GM19395 (cell line): ENCODE measurements at regions not wholly inside any gene's neighbourhood (a gene's known extent, or its start where the extent isn't known, plus 50 kb on each side); places are given as distances from the start of the nearest gene placed in this dataset.

Experiments used
- ATAC-seq: cut with Tn5 transposase; IDR thresholded peaks from one replicate; pipeline ENCODE4 v1.9.1; 2021; ENCODE audit warnings: mild to moderate bottlenecking, moderate library complexity; ENCODE audit not compliant: unreplicated experiment

DNA sequence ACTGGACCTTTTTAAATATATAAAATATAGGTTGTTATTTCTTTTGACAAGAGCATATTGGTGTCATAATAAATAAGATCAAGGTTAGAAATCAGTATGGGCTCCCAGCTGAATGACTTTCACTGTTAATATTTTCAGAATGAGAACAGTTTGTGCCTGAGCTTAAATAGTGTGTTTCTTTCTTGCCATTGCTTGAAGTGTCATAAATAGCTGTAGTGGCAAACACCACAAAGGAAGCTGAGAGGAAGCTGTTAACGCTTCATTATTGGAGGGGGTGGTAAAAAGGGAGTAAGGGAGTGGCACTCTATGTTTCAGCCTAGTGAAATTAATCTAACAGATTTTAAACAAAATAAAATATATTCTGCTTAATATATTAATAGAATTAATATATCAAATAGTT, 1089.8 kb upstream of the NCAM2 start:
- ATAC-seq = no peak

DNA sequence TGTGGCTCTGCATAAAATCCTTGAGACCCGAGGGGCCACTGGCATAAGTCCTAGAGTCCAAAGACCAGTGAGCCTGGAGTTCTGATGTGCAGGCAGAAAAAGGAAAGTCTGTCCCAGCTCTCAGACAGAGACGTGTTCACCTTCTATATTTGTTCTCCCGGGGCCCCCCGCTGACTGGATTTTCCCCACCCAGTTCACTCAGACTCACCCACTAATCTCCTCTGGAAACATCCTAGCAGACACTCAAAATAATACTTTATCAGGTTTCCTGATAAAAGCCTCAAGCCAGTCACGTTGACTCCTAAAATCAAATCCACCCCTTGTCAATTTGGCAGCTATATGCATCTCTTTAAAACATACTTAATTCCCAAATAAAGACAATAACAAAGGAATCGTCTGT, 1084.2 kb upstream of the NCAM2 start:
- no peak for ATAC-seq

DNA sequence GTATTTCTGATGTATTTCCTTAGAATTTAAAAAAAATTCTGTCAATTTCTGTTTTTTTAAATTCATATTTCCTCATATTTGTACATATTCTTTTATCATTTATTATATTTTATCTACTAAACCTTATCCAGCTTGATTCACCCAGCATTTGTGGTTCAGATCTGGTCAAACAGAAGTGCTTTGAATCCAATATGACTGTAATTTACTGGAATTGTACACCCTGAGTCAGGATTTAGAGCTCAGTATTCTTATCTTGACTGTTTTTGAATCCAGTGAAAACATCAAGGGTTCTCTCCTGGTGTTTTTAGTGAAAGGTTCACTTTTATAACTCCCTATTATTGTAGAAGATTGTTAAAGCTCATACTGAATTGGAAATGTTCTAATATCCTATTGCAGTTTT, 1077.0 kb upstream of the NCAM2 start:
- ATAC-seq = no peak

DNA sequence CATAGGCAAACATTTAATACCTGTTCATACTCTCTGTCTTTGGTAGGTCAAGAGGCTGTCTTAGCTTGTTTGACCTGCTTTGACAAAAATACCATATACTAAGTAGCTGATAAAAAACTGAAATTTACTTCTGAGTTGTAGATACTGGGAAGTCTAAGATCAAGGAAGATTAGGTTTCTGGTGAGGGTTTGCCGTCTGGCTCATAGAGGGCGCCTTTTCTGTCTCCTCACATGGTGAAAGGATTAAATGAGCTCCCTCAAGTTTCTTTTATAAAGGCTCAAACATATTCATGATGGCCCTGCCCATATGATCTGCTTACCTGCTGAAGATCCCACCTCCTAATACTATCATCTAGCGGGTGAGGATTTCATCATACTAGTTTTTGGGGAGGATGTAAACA, 1076.1 kb upstream of the NCAM2 start:
- no peak for ATAC-seq

DNA sequence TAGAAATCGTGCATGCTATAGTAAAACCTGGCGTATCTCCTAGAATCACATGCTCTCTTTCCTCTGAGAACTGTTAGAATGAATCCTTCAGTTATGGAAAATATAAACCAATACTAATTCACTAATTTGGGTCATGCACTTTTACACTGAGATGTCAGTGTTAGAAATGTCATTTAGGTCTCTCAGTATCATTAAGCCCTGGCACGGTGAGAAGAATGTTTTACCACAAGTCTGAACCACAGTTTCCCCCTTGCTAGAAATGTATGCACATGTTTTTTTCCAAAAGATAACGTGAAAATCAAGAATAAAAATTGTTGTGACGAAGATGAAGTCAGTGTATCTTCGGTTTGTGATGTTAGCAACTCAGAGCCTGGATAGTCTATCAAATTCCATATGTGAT, 1062.7 kb upstream of the NCAM2 start:
- ATAC-seq = no peak

DNA sequence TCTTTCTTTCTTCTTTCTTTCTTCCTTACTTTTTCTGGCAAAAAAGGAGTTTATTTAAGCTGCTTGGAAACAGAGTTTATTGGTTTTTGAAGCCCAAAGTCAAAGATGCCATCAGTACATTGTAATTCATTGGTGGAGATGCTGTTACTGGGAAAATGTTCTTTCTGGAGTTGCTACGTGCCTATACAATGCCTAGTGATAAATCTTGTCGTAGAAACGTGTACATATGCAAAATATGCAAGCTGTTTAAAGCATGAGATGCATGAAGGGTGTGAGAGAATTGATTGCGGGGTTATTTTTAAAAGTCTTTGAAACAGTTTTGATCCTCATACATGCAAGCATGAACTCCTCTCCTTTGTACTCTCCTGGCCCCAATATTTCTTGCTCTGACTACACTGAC, 1060.6 kb upstream of the NCAM2 start:
- no peak for ATAC-seq

DNA sequence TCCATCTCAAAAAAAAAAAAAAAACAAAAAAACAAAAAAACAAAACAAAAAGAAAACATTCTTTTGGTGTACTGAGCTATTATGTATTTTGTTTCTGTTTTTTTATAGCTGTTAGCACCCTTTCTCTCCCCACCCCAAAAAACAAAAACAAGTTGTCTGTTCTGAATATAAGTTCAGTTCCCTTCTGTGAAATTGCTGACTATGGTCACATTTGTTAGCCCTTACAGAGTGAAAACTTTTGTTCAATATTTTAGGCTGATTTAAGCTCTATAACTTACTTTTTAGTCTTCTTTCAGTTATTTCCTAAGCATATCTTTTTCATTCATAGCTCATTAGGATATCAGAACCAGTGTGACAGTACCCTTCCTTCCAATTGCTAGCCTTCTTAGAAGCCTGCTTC, 1056.6 kb upstream of the NCAM2 start:
- ATAC-seq = no peak

DNA sequence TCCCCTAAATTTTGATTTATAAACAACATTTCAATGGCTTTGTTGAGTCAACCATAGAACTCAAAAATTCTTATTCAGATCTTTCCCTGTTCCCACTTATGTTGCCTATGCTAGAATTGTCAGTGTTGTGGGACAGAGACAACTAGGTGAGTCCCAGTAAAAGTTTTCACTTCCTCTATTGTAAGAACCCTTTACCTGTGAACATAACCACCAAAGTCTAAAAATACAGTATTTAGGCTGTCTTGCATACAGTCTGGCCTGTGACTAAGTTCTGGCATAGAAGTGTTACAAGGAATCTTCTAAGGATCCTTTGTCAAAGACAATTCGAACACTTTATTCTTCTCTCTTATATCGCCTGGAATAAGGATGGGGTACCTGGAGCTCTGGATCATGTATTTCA, 1047.9 kb upstream of the NCAM2 start:
- ATAC-seq = no peak

DNA sequence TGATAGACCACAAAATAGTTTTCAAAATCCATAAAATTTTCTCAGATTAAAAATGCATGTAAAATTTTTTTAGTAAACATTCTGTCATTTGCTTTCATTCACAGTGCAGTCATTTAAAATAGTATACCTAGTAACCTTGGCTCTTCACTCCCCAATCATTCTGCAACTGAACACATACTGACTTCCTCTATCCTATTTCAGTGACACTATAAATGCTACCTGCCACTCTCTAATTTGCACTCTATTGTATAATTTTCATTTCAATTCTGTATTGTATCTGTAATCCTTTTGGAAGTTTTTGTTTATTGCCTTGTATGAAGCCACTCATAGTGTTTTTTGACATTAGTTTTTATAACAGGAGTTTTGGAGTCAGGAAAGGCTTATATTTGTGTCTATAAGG, 1029.1 kb upstream of the NCAM2 start:
- no peak for ATAC-seq

DNA sequence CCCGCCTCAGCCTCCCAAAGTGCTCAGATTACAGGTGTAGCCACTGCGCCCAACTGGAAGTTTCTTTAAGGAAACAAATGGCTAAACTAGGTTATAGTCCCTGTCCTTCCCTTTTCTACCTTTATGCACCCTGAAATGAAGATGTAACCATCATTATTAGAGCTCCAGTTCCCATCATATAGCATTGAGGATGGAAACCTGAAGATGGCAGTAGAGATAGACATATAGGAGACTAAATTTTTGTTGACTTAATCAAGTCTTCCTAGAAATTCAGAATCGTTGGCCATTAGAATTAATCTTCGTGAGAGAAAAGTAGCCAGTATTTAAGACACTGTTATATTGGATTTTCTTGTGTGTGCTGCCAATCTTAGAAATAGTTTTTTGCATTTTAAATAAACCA, 1016.3 kb upstream of the NCAM2 start:
- no peak for ATAC-seq

DNA sequence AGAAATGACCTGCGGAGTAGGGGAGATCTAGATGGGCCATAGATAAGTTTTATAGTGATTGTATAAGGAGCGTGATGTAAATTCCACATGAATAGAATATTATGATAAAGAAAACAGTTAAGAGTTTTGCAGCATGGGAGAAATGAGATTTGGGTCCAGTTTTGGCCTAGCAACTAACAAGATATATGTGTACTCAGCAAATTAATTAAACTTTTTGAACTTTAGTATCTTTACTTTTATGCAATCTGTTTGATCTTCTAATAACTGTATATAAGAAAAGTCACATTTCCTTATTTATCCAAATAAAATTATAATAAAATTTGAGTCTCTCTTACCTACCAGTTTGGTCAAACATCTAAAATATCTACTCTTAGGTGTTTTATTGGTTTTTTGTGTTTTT, 1011.8 kb upstream of the NCAM2 start:
- ATAC-seq = no peak

DNA sequence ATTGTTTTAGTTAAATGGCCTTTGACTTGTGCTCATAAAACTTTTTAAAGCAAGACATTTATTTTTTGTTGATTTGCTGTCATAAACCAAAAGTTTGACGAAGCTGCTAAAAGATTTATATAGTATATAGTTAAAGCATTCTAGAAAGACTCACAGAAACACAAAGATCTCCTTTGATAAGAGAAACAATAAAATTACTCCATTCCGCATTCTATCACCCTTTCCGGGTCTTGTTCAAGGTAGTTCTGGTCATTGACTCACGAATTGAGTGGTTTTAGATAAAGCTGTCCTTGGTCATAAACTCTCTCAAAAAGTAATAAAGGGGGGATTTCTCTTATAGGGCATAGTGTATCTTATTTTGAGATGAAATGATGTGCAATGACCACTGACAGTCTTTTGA, 1010.5 kb upstream of the NCAM2 start:
- ATAC-seq = no peak

DNA sequence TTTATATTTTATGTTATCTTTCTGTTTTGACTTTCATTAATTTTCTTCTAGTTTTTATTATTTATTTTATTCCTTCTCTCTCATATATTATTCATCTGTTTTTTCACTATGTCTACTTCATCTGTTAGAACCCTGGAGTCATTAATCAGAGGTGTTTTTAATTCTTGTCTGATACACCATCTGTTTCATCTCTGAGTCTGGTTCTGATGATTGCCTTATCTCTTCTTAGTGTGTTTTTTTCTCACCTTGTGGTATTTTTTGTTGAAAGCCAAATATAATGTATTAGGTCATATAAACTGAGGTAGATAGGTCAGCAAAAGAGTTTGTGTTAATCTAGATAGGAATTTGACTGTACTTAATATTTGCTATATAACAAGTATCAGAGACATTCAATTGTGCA, 1005.7 kb upstream of the NCAM2 start:
- no peak for ATAC-seq

DNA sequence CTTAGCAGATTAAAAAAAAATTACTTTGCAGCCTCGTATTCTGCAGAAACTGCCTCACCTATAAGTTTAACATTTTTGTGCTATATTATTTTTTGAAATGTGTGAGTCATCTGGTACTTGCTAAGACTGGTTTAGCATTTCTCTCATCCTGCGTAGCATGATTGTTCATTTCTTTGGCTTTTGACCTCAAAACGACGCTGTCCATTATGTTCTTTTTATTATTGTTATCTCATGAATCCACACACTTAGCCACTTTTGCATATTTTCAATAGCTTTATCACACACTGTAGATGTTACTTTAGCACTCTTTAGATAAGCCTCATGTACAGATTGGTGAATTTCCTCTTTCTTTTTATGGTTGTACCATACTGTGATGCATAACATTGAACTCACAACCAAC, 1004.9 kb upstream of the NCAM2 start:
- ATAC-seq = no peak

DNA sequence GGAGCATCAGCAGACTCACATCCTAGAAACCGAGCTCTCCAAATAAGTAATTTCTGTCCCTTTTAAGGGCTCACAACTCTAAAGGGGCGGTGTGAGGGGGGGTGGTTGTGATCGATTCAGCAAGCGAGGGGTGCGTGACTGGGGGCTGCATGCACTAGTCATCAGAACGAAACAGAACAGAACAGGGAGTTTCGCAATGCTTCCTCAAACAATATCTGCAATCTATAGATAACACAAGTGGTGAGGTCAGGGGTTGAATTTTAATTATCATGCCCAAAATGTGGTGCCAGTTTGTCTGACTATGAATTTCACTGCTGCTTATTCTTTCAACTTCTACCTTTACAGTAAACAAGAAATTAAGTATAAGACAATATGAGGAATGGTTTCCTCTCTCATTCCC, 1003.0 kb upstream of the NCAM2 start:
- no peak for ATAC-seq

DNA sequence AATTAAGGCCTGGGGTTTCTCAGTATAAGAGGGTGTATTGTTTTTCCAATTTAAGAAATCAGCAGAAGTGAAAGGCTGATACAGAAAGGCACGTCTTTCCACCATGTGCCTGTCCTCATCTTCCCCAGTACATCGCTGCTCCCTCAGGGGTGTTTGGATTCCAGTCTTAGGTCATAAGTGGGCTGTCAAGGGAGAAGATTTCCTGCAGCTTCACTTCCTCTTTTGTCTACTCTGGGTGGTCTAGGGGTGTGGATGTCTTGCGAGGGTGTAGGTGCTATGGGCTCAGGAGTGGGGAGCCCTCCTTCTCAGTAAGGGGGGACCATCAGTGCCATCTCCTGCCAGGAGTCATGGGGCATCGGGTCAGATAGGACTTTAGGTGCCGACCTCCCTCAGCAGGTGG, 999.8 kb upstream of the NCAM2 start:
- no peak for ATAC-seq

DNA sequence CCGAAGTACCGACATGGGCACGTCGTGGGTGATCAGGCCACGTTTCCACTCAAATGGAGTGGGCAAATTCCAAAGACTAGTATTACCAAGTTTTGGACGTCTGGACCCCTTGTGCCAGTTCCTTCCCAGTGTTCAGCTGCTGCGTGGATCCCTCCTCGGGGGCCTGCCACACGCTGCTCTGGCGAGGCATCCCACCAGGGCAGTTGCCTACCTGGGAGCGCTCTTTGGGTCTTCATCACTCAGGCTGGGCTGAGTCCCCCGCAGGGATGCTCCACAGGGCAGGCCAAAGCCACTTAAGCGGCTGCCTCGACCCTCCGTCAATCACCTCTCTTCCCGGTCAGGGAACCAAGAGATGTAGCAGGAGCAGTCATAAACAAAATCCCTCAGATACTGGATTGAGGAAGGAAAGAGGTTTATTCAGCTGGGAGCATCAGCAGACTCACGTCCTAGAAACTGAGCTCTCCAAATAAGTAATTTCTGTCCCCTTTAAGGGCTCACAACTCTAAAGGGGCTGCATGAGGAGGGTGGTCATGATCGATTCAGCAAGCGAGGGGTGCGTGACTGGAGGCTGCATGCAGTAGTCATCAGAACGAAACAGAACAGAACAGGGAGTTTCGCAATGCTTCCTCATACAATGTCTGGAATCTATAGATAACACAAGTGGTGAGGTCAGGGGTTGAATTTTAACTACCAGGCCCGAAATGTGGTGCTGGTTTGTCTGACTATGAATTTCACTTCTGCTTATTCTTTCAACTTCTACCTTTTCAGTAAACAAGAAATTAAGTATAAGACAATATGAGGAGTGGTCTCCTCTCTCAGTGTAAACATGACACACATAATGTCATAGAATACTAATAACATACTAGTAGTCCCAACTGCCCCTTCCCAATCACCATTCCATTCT, 998.6 kb upstream of the NCAM2 start:
- ATAC-seq = no peak

DNA sequence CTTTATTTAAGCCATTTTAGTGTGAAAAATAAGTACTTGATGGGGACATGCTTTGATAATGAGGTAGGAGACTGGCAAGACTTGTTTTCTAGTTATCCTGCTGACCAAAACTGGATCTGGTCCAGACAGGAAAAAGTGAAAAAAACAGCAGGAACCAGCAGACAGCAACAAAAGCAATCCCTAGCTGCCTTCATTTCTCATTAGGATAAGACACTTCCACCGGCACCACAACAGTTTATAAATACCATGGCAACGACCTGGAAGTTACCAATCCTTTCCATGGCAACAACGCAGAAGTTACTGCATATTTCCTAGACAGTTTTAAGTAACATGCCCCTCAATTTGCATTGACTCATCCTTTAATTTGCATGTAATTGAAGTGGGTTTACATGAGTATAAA, 993.8 kb upstream of the NCAM2 start:
- ATAC-seq = no peak

DNA sequence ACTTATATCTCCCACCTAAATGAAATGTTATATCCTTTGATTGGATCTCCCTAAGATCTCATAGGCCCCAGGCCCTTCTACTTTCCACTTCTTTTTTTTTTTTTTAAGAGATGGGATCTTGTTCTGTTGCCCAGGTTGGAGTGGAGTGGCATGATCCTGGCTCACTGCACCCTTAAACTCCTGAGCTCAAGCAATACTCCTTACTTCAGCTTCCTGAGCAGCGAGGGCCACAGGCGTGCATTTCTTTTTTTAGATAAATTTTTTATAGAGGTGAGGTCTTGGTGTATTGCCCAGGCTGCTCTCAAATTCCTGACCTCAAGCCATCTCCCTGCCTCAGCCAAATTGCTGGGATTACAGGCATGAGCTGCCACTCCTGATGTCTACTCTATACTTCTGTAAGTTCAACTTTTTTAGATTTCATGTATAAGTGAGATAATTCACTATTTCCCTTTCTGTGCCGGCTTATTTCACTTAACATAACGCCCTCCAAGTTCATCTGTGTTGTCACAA, 987.5 kb upstream of the NCAM2 start:
- ATAC-seq = no peak

DNA sequence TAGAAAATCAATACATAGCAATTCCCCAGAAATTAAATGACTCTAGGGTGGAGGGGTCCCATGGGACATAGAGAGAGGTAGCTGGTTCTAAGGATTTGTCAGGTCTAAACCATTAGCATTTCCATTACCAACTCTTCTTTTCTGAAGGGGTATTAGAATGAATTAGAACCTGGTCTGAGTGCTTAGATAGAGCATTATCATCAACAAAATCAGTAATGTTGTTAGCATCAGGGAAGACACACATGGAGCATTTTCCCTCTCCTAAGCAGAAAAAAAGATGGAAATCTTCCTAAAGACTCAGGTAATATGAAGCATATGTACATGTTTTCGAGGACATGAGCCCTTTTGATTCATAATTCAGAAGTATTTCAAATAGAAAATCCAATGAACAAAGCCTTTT, 984.4 kb upstream of the NCAM2 start:
- no peak for ATAC-seq

DNA sequence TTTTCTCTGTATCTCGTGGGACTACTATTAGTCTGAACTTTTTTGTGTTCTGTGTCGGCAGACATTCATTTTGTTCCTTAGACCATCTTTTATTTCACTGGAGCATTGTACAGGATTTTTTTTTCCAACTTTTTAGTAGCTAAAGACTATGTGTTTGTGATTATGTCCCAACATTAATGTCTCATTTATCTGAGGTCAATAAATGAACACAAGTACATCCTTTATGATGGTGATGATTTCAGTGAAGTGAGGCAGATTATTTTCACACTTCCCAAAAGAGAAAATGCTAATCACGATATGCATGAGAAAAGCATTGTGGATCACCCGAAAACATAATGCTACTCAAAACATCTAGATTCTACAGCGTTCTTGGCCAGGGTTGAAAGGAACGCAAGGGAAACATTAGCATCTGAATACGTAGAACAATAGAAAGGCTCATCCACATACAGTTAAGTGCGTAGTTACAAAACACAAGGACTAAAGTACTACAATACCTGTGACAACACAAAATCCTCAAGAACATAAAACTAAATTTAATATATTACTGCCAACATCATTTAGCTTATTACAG, 981.7 kb upstream of the NCAM2 start:
- no peak for ATAC-seq

DNA sequence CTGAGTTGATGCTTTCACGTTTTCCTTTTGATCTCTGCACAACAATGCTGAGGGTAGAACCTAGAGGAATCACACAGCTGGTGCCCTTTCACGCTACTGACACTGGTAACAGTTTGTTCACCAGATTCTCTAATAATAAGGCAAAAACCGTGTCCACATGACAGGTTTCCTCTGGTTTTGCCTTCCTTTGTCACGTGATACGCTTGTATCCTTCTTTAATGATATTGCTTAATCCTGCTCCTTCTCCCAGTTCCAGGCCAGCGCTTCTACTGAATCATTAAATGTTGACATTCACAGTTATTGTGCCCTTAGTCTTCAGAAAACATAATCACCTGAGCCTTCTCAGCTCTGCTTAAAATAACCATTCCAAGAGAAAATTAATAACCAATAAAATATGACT, 978.2 kb upstream of the NCAM2 start:
- no peak for ATAC-seq

DNA sequence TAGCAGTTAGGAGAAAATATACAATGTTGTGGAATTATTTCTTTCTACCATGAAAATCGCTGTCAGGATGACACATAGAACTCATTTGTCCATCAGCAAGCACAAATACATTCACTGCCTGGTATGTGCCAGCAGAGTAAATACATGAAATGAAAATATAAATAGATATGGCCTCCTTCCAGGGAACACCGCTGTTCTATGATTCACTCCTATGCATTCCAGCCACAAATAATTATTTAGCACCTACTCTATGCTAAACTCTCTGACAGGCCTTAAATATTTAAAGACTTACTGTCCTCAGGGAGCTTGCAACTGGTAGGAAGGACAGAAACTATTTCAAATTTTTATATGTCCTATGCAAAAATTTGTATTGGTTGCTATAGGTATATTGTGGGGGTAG, 975.0 kb upstream of the NCAM2 start:
- ATAC-seq = no peak
